OCI-LY3 (cell line): ENCODE measurements at regions not wholly inside any gene's neighbourhood (a gene's known extent, or its start where the extent isn't known, plus 50 kb on each side); places are given as distances from the start of the nearest gene placed in this dataset.

Experiments used
- CTCF ChIP-seq: fragments of 200-600, 300-600 bp; sonication (generic); IDR thresholded peaks from 2 replicates; pipeline ENCODE4 v1.5.1; 2014; ENCODE audit warnings: antibody characterized with exemption, low read length, low read depth
- EZH2phosphoT487 ChIP-seq: fragments of 200-600 bp; shearing (Covaris generic); IDR thresholded peaks from 2 replicates; pipeline ENCODE4 v1.6.1; 2018; ENCODE audit warnings: antibody characterized with exemption, mixed run types, low read depth

- TF ChIP-seq CTCF (no peak), EZH2phosphoT487 (no peak)
Measured at GRCh38 chr4:35802644-35803043, 441.7 kb downstream of the ARAP2 start.
